ACC112 (cell line): ENCODE measurements at regions not wholly inside any gene's neighbourhood (a gene's known extent, or its start where the extent isn't known, plus 50 kb on each side); places are given as distances from the start of the nearest gene placed in this dataset.

Experiments used
- H2AFZ ChIP-seq: fragments of 200-600 bp; sonication (generic); one replicate; pipeline ENCODE4 v1.6.0; 2017; ENCODE audit warnings: antibody characterized with exemption, low read length; ENCODE audit not compliant: unreplicated experiment
- H3K27ac ChIP-seq: fragments of 200-600 bp; sonication (generic); 2 replicates; pipeline ENCODE4 v1.5.1; 2014; ENCODE audit warnings: low read depth, mild to moderate bottlenecking, antibody characterized with exemption, low read length, moderate library complexity
- H3K27me3 ChIP-seq: fragments of 200-600 bp; sonication (generic); 2 replicates; pipeline ENCODE4 v1.6.1; 2014; ENCODE audit warnings: mild to moderate bottlenecking, antibody characterized with exemption, low read length, moderate library complexity, mixed read lengths; ENCODE audit not compliant: insufficient read depth
- H3K36me3 ChIP-seq: fragments of 200-600 bp; sonication (generic); 2 replicates; pipeline ENCODE4 v1.6.1; 2016; ENCODE audit warnings: mild to moderate bottlenecking, antibody characterized with exemption, low read length, moderate library complexity, mixed read lengths; ENCODE audit not compliant: insufficient read depth
- H3K4me1 ChIP-seq: fragments of 200-600 bp; sonication (generic); one replicate; pipeline ENCODE4 v1.6.1; 2016; ENCODE audit warnings: low read length, mixed read lengths; ENCODE audit not compliant: insufficient read depth, unreplicated experiment, control insufficient read depth
- H3K4me3 ChIP-seq: fragments of 200-600 bp; sonication (generic); 2 replicates; pipeline ENCODE4 v1.5.1; 2014; ENCODE audit warnings: mild to moderate bottlenecking, low read depth, low read length
- H3K79me2 ChIP-seq: fragments of 200-600 bp; sonication (generic); one replicate; pipeline ENCODE4 v1.6.0; 2016; ENCODE audit warnings: low read length; ENCODE audit not compliant: control insufficient read depth, unreplicated experiment, insufficient read depth

- Histone ChIP-seq H3K4me3 (no peak overlapping the region), H3K4me1 (peaks cover 12% of the 10 kb centered on the region), H3K27ac (no peak overlapping the region), H3K27me3 (no peaks in the 10 kb centered on the region), H2AFZ (no peak overlapping the region), H3K36me3 (no peaks in the 10 kb centered on the region), H3K79me2 (no peaks in the 10 kb centered on the region)
These were observed 57.5 kb downstream of the RPL27A start for GRCh38 chr11:8740129-8740528.

GRCh38 chr11:8744423-8744822 lies 61.8 kb downstream of the RPL27A start:
- Histone ChIP-seq H3K27me3 (no peaks in the 10 kb centered on the region), H3K36me3 (no peaks in the 10 kb centered on the region)

GRCh38 chr11:8745431-8746253 lies 63.0 kb downstream of the RPL27A start:
- H3K79me2 ChIP-seq: no peaks in the 10 kb centered on the region
- no peak overlapping the region for H3K27ac ChIP-seq
- no peaks in the 10 kb centered on the region for H3K36me3 ChIP-seq
- no peak overlapping the region for H3K4me3 ChIP-seq
- no peaks in the 10 kb centered on the region for H3K27me3 ChIP-seq
- H3K4me1 ChIP-seq: no peaks in the 10 kb centered on the region
- H2AFZ ChIP-seq: no peak overlapping the region

More at GRCh38 chr11:8744423-8744822, 61.8 kb downstream of the RPL27A start:
- Histone ChIP-seq H3K79me2 (no peaks in the 10 kb centered on the region), H3K27ac (no peak overlapping the region), H3K4me1 (no peaks in the 10 kb centered on the region), H3K4me3 (no peak overlapping the region), H2AFZ (no peak overlapping the region)

- Histone ChIP-seq H2AFZ (no peak overlapping the region), H3K36me3 (no peaks in the 10 kb centered on the region), H3K4me3 (no peak overlapping the region), H3K4me1 (no peaks in the 10 kb centered on the region), H3K27ac (no peak overlapping the region), H3K79me2 (no peaks in the 10 kb centered on the region), H3K27me3 (no peaks in the 10 kb centered on the region)
These were observed 63.9 kb downstream of the RPL27A start for GRCh38 chr11:8746331-8746974.

- Histone ChIP-seq H3K27ac (no peak overlapping the region), H3K36me3 (peaks cover 5% of the 10 kb centered on the region; the same call in 1 of the 2 replicates), H3K27me3 (no peaks in the 10 kb centered on the region), H2AFZ (no peak overlapping the region), H3K4me1 (no peaks in the 10 kb centered on the region), H3K79me2 (no peaks in the 10 kb centered on the region), H3K4me3 (no peak overlapping the region)
These were observed 64.6 kb downstream of the RPL27A start for GRCh38 chr11:8747173-8747572.

- Histone ChIP-seq H3K4me3 (no peak overlapping the region), H3K27me3 (no peaks in the 10 kb centered on the region), H3K27ac (no peak overlapping the region), H2AFZ (no peak overlapping the region), H3K4me1 (no peaks in the 10 kb centered on the region), H3K36me3 (peaks cover 5% of the 10 kb centered on the region; the same call in 1 of the 2 replicates), H3K79me2 (peaks cover 3% of the 10 kb centered on the region)
These were observed 65.7 kb downstream of the RPL27A start for GRCh38 chr11:8748317-8748716.

GRCh38 chr11:8749202-8749601 lies 66.6 kb downstream of the RPL27A start:
- H3K4me1 ChIP-seq: no peaks in the 10 kb centered on the region
- no peak overlapping the region for H3K27ac ChIP-seq
- H3K4me3 ChIP-seq: no peak overlapping the region
- peaks cover 3% of the 10 kb centered on the region for H3K79me2 ChIP-seq
- no peaks in the 10 kb centered on the region for H3K27me3 ChIP-seq
- no peak overlapping the region for H2AFZ ChIP-seq
- peaks cover 5% of the 10 kb centered on the region; the same call in 1 of the 2 replicates for H3K36me3 ChIP-seq

- H3K4me1 ChIP-seq: peaks cover 17% of the 10 kb centered on the region
- no peak overlapping the region for H2AFZ ChIP-seq
- peaks cover 8% of the 10 kb centered on the region for H3K36me3 ChIP-seq
- no peak overlapping the region for H3K27ac ChIP-seq
- H3K4me3 ChIP-seq: no peak overlapping the region
- H3K27me3 ChIP-seq: no peaks in the 10 kb centered on the region
- H3K79me2 ChIP-seq: peaks cover 15% of the 10 kb centered on the region
These were observed 71.6 kb downstream of the RPL27A start for GRCh38 chr11:8754241-8754640.

- H3K36me3 ChIP-seq: peaks cover 8% of the 10 kb centered on the region
- H3K79me2 ChIP-seq: peaks cover 17% of the 10 kb centered on the region
- H3K27ac ChIP-seq: no peak overlapping the region
- H3K4me3 ChIP-seq: no peak overlapping the region
- H3K27me3 ChIP-seq: no peaks in the 10 kb centered on the region
- peaks cover 17% of the 10 kb centered on the region for H3K4me1 ChIP-seq
- no peak overlapping the region for H2AFZ ChIP-seq
These were observed 73.6 kb downstream of the RPL27A start for GRCh38 chr11:8756201-8756600.

GRCh38 chr11:8757047-8757446 lies 74.5 kb downstream of the RPL27A start:
- no peak overlapping the region for H3K27ac ChIP-seq
- H3K4me3 ChIP-seq: no peak overlapping the region
- peaks cover 3% of the 10 kb centered on the region; the same call in 1 of the 2 replicates for H3K36me3 ChIP-seq
- no peak overlapping the region for H2AFZ ChIP-seq
- H3K27me3 ChIP-seq: no peaks in the 10 kb centered on the region
- peaks cover 17% of the 10 kb centered on the region for H3K4me1 ChIP-seq
- peaks cover 22% of the 10 kb centered on the region for H3K79me2 ChIP-seq

- Histone ChIP-seq H3K27ac (no peak overlapping the region), H3K36me3 (peaks cover 3% of the 10 kb centered on the region; the same call in 1 of the 2 replicates), H3K79me2 (peaks cover 24% of the 10 kb centered on the region)
These were observed 74.9 kb downstream of the RPL27A start for GRCh38 chr11:8757533-8757932.

More at GRCh38 chr11:8757533-8757932, 74.9 kb downstream of the RPL27A start:
- Histone ChIP-seq H2AFZ (no peak overlapping the region), H3K4me3 (no peak overlapping the region), H3K4me1 (peaks cover 17% of the 10 kb centered on the region), H3K27me3 (no peaks in the 10 kb centered on the region)
